CD4-positive, alpha-beta T cell treated with Interleukin-4 for 4 hours (primary cell): ENCODE measurements at regions not wholly inside any gene's neighbourhood (a gene's known extent, or its start where the extent isn't known, plus 50 kb on each side); places are given as distances from the start of the nearest gene placed in this dataset.

ENCODE experiments used
- DNase-seq: peaks from one replicate; pipeline ENCODE4 v3.0.0-alpha.2; 2020

GRCh38 chr3:70789878-70790277 is 477.4 kb upstream of the MDFIC2 start:
- DNase-seq: no peak

DNA sequence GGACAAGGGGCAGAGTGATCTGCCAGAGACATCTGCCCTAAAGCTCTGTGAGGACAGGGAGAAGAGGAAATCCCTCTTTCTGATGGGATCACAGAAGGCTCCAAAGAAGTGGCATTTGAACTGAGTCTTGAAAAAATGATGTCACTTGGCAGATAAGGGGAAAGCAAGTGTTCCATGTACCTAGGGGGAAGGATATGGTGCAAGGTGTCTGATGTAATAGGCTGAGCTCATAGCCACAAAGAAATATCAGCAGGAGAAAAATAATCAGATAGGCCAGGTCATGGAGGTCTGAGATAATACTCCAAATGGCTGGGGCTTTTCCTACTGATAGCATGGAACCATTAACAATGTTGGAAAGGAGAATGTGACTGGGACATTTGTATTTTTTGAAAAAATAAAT is 468.4 kb upstream of the MDFIC2 start:
- no peak for DNase-seq

DNA sequence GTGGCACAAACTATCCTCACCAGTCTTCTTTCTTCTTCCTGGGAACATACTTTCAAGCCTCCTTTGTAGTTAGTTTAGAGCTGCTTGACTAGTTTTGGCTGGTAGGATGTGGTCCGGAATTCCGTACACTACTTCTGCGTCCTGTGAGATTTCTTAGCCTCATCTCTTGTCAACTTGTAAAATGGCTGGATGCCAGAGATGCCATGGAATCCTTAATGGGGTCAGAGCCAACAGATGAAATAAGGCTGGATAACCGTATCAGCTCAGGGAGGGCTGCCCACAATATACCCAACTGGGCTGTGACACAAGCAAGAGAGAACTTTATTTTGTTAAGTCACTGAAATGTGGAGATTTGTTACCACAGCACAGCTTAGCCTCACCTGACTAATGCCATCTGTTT is 466.9 kb upstream of the MDFIC2 start:
- no peak for DNase-seq

DNA sequence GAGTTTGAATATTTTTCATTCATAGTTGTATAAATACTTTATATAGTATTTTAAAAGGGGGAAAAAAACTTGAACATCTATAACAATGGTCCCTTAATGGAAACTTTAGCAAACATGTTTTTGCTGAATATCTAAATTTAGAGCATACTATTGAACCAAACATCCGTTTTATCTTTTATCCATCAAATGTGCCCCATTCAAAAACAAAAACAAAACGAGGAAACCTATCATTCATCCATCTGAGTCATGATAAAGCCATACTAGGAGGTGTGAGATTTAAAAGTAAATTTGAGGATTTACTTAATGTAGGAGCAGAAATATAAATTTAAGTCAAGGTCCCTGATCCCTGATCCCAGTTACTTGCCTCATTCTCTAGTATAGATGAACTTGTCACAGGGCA is 463.6 kb upstream of the MDFIC2 start:
- no peak for DNase-seq

DNA sequence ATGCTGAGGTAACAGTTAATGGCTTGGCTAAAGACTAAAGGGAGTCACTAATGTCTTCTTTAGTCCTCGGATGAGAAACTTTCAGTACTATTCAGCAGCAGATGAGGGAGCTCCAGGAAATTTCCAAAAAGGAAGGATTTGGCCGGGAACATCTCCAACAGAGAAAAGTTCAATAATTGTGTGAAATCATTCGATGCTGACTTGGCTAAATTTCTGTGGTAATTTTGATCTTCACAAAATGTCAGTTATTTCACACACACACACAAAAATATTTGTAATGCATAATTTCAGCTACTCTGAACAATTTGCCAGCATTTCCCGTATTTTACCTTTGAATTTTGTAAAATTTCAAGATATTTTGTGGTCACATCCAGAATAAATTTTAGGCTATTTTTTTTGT is 462.8 kb upstream of the MDFIC2 start:
- no peak for DNase-seq

DNA sequence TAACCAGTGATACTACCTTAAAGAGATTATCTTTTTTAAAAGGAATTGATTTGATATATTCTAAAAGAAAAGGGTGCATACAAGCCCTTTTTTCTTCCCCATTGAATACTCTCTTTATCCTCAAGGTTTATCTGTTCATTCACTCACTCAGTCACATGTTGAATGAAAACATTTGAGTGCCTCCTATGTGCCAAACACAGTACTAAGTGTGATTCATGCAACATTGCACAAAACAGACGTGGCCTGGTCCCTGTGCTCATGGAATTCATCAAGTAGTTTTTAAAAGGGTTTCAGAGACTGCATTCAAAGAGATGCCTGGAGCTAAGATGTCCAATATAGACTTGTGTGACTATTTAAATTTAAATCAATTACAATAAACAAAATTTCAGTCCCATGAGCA is 462.2 kb upstream of the MDFIC2 start:
- DNase-seq: no peak

DNA sequence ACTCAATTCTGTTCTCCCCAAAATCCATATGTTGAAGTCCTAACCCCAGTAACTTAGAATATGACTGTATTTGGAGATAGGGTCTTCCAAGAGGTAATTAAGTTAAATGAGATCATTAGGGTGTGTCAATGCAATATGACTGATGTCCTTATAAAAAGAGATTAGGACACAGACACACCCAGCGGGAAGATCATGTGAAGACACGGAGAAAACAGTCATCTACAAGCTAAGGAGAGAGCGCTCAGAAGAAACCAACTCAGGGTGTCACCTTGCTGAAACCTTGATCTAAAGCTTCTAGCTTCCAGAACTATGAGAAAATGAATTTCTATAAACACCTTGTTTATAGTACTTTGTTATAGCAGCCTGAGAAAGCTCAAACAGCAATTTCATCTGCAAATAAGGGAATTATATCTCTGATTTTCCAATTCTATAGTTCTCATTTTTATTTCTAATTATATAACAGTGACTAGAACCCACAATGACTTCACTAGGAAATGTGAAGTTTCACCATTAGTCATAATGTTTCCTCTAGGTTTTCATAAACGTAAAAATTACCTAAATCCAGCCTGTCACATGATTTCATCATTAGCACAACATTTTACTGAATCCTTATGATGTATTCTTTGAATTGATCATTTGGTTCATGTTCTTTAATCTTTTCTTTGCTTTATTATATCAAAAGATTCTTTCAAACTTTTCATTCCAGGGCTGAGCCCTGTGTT is 459.1 kb upstream of the MDFIC2 start:
- DNase-seq: no peak

DNA sequence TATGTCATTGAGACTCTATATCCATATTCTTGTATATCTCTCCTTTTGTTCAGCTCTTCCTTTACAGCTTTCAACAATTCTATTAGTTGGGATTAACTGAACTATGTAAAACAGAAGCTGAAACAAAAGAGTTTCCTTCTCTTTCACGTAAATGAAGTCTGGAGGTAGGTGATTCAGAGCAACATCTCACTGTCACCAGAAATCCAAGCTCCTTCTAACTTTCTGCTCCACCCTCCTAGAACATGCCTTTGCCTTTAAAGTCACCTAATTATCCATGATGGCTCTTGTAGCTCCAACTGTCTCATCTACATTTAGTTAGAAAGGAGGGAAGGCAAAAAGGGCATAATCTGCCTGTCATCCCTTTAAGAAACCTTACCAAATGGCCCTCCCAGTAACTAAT is 458.2 kb upstream of the MDFIC2 start:
- no peak for DNase-seq

DNA sequence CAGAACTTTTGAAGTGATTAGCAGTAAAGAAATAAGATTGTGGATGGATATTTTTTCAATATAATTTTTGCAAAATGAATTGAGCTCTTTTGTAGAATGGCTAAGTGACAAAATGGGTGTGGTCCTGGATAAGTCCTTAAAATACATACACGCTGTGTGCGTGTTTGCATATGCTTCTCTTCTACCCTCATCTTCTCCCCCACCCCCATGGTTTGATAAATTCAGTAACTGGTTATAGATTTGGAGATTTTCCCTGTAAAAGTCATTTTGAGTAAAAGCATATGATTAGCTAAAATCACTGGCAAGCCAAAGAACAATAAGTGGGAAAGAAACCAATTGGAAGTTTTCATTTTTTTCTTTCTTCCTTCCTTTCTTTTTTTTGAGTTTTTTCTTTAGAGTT is 453.9 kb upstream of the MDFIC2 start:
- DNase-seq: no peak

DNA sequence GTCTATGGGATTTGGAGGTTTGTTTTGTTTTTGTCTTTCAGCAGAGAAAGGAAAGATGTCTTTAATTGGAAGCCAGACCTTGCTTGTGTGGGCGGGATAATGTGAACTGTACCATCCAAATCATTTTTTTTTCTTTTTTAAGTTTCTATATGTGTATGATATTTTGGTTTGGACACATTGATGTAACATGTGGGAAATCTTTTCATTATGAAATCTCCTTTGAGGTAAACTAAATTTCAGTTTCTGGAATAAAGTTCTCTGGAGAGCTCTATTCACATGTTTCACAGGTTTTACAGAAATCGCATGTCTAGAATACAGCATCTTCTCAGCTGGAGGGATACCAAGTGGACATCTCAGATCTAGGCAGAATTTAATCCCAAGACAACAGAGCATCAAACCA is 451.5 kb upstream of the MDFIC2 start:
- DNase-seq: no peak

DNA sequence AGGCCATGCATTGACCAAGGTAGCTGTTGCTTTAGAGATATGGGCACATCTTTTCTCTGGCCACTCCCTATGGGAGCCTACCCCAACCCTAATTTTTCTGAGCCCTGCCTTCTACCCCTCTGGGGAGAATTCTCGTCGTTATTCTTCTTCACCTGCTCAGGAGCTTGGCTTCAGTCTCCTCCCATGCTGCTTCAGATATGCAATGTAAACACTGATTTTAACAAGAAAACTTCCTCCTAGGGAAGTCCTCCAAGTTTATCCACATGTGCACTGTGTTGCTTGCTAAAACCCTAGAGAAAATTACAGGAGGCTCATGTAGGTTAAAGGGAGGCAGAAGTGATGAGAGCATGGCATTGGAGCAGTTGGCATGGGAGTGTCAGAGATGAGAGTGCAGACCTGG is 445.2 kb upstream of the MDFIC2 start:
- DNase-seq: no peak

GRCh38 chr3:70755526-70755925 is 443.1 kb upstream of the MDFIC2 start:
- DNase-seq: no peak

- no peak for DNase-seq
Measured at GRCh38 chr3:70754314-70754713, 441.9 kb upstream of the MDFIC2 start.

GRCh38 chr3:70753572-70753971 is 441.1 kb upstream of the MDFIC2 start:
- DNase-seq: no peak

DNA sequence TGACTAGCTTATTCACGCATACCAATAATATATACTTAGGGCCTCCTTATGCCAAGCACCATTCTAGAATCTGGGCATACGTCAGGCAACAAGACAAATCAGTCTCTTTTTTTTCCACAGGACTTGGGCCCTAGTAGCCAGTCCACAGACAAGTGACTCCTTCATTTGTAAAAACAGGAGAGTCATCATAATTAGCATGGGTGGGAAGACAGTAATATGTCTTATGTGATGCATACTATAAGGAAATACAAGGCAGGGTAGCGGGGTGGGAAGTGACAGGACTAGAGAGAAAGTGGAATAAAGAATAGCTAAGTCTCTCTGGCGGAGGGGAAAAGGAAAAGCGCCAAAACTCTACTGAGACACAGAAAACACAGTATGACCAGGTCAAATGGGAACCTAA is 439.6 kb upstream of the MDFIC2 start:
- no peak for DNase-seq

DNA sequence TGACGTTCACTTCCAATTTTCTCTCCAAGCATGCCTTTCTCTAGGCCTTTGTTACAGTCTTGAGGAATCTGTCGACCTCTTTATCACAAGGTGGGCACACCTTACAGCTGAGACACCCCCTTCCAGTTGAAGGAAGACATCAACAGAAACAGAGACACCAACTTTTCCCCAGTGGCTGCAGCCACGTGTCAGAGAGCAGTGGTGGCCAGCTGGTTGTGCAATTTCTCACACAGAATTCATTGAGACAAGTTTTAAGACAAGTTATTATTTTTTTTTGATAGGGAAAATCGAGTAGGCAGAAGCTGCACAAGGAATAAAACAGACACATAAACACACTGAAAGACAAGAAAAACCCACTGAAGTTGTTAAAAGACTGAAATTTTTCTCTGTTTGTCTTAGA is 436.7 kb upstream of the MDFIC2 start:
- no peak for DNase-seq

- no peak for DNase-seq
Measured at GRCh38 chr3:70748593-70748992, 436.2 kb upstream of the MDFIC2 start.

- no peak for DNase-seq
Measured at GRCh38 chr3:70747847-70748246, 435.4 kb upstream of the MDFIC2 start.

DNA sequence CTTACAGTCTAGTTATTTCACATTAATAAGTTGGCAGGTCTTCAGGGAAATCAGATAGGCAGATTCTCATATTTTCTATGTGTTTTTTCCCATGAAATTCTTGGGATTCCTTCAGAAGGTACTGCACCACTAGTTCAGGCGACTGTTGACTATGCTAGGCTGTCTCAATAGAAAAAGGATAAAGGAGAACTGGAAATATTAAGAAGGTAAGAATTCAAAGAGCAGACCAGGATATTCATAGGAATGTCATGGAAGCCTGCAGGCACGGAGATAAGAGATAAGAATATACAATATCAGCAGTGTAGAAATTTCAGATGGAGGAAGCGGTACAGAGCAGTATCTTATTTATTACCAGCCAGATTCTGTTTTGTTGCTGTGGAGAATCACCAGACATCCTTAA is 432.1 kb upstream of the MDFIC2 start:
- DNase-seq: no peak

DNA sequence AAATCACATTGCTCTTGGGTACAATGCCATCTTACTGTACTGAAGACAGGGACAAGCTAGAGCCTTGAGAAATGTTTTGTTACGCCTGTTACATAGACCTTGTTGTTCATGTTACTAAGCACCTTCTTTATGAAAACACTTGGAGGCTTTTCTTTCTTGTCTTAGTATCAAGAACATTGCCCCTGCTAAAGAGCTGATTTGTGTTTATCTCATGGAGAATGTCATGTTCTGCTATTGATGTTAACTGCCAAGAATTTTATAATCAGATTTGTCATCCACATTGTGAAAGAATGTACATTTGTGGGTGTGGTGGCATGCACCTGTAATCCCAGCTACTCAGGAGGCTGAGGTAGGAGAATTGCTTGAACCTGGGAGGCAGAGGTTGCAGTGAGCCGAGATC is 431.3 kb upstream of the MDFIC2 start:
- DNase-seq: no peak

GRCh38 chr3:70742081-70742480 is 429.6 kb upstream of the MDFIC2 start:
- no peak for DNase-seq

DNA sequence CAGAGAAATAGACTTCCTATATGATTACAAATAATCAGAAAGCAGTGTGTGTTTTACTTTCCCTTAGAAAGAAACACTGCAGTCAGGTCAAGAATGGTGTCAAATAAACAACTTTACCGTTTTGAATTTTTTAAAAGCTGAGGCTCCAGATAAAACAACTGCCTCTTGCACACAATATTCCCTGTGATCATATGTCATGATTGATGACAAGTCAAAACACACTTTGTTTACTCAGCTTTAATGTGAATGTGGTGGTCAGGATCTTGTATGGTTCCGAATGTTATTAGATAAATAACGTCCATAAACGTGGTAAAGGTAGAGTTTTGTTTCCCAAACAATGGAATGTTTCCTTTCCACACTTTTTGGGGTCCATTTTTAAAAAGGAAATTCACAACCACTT is 428.4 kb upstream of the MDFIC2 start:
- no peak for DNase-seq

- DNase-seq: no peak
Measured at GRCh38 chr3:70740071-70740470, 427.6 kb upstream of the MDFIC2 start.

DNA sequence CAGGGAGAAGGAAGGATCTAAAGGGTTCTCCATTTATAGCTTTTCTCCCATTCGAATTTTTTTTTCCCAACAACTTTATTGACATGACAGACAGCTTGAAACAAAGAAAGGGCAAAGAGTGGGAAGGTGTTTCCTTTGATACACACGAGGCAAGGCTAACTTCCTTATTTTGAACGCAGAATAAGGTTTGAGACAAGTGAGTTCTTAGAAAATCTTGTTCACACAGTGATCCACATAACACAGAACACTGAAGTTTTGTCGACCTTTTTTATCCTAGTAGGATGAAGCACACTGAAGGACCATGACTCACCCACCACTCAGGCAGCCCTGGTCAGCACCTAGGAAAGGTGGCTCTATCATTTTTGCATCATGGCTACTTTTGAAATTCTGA is 425.8 kb upstream of the MDFIC2 start:
- DNase-seq: no peak

GRCh38 chr3:70737666-70738290 is 425.3 kb upstream of the MDFIC2 start:
- no peak for DNase-seq
